ENCODE measurements at regions not wholly inside any gene's neighbourhood (a gene's known extent, or its start where the extent isn't known, plus 50 kb on each side); places are given as distances from the start of the nearest gene placed in this dataset.

DNA sequence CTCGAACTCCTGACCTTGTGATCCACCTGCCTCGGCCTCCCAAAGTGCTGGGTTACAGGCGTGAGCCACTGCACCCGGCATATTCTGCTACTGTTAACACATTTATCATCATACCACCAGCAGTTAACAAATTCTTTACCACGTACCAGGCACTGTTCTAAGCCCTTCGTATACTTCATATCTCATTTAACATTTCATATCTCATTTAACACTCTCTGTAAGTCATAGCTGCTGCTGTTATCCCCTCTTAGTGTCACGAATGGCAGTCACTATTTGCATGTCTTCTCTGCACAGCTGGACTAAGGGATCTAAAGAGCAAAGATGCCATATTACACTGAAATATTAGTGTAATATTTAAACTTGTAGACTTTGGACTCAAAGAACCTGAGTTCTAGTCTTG, 462.5 kb upstream of the DAB1 start:
- no peak for TF ChIP-seq SIN3A (IDR thresholded peaks at IDR 0.05; ENCODE audit: borderline replicate concordance, insufficient read depth, low read length)
- TF ChIP-seq POLR2AphosphoS5 (IDR thresholded peaks at IDR 0.05; ENCODE audit: low read depth, low read length), result no peak
- no peak for TF ChIP-seq TAF1 (IDR thresholded peaks at IDR 0.05; ENCODE audit: borderline replicate concordance, insufficient read depth, low read length)
- no peak for TF ChIP-seq FOXP2 (optimal IDR thresholded peaks at IDR 0.05; ENCODE audit: borderline replicate concordance, extremely low read depth, extremely low read length, insufficient read depth)
- no peak for TF ChIP-seq REST (IDR thresholded peaks at IDR 0.05; ENCODE audit: insufficient read depth in 1 of 2, low read depth in 2 of 2, low read length in 2 of 2)

- no peak for TF ChIP-seq SIN3A (IDR thresholded peaks at IDR 0.05; ENCODE audit: borderline replicate concordance, insufficient read depth, low read length)
- no peak for TF ChIP-seq TAF1 (IDR thresholded peaks at IDR 0.05; ENCODE audit: borderline replicate concordance, insufficient read depth, low read length)
- no peak for TF ChIP-seq FOXP2 (optimal IDR thresholded peaks at IDR 0.05; ENCODE audit: borderline replicate concordance, extremely low read depth, extremely low read length, insufficient read depth)
- no peak for TF ChIP-seq POLR2AphosphoS5 (IDR thresholded peaks at IDR 0.05; ENCODE audit: low read depth, low read length)
- no peak for TF ChIP-seq REST (IDR thresholded peaks at IDR 0.05; ENCODE audit: insufficient read depth in 1 of 2, low read depth in 2 of 2, low read length in 2 of 2)
These were observed 459.8 kb upstream of the DAB1 start for GRCh38 chr1:57883642-57883995.

DNA sequence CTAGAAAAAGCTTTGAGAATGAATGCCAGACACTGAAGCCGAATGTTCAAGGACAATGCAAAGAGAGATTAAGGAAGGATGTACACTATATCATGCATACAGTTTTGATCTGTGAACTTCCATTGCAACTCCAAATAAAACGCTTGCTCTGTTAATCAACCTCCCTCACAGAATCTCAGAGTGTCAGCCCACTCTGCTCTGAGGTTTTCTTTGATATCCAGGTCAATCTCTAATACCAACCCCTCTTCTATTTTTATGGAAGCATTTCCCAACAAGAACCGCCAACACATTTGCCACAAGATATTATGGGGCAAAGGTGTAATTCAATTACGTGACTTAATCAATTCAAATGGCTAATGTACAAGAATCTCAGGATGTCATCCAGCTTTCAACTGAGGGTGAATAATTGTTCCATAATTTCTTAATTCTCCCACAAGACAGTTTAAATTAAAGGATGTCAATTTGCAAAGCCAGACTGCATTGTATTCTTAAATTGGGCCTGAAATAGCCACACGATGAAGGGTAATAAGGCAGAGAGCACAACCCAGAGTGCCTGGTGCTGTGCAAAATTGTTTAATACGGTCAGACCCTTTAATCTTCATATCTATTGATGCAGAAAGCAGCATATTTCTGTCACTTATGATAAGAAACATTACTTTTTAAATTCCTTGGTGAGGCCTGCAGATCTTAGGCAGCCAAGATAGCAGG, 459.2 kb upstream of the DAB1 start:
- TF ChIP-seq POLR2AphosphoS5 (IDR thresholded peaks at IDR 0.05; ENCODE audit: low read depth, low read length) (no peak), TAF1 (IDR thresholded peaks at IDR 0.05; ENCODE audit: borderline replicate concordance, insufficient read depth, low read length) (no peak), REST (IDR thresholded peaks at IDR 0.05; ENCODE audit: insufficient read depth in 1 of 2, low read depth in 2 of 2, low read length in 2 of 2) (no peak), FOXP2 (optimal IDR thresholded peaks at IDR 0.05; ENCODE audit: borderline replicate concordance, extremely low read depth, extremely low read length, insufficient read depth) (no peak), SIN3A (IDR thresholded peaks at IDR 0.05; ENCODE audit: borderline replicate concordance, insufficient read depth, low read length) (no peak)

DNA sequence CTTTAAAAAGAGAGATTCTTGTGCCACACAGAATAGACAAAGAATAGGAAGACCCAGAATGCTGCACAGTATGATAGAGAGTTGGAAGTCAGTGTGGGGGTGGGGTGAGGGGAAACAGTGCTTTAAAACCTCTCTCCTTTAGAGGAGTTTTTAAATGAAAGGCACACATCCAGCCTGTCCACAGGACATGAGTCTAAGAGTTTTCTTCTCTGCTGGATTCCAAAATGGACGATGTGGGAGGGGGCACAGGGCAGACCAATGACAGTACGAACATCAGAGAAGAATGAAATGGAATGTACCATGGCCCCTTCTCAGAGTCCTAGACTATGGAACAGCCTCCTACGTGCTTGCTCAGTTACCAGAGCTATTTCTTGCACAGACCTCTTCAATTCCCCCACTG, 458.2 kb upstream of the DAB1 start:
- TF ChIP-seq SIN3A (IDR thresholded peaks at IDR 0.05; ENCODE audit: borderline replicate concordance, insufficient read depth, low read length) (no peak), TAF1 (IDR thresholded peaks at IDR 0.05; ENCODE audit: borderline replicate concordance, insufficient read depth, low read length) (no peak), FOXP2 (optimal IDR thresholded peaks at IDR 0.05; ENCODE audit: borderline replicate concordance, extremely low read depth, extremely low read length, insufficient read depth) (no peak), POLR2AphosphoS5 (IDR thresholded peaks at IDR 0.05; ENCODE audit: low read depth, low read length) (no peak), REST (IDR thresholded peaks at IDR 0.05; ENCODE audit: insufficient read depth in 1 of 2, low read depth in 2 of 2, low read length in 2 of 2) (no peak)
